ENCODE measurements at regions not wholly inside any gene's neighbourhood (a gene's known extent, or its start where the extent isn't known, plus 50 kb on each side); places are given as distances from the start of the nearest gene placed in this dataset.
A peak's percentile ranks its signal among the peaks of the same experiment; 100 is the strongest.

DNA sequence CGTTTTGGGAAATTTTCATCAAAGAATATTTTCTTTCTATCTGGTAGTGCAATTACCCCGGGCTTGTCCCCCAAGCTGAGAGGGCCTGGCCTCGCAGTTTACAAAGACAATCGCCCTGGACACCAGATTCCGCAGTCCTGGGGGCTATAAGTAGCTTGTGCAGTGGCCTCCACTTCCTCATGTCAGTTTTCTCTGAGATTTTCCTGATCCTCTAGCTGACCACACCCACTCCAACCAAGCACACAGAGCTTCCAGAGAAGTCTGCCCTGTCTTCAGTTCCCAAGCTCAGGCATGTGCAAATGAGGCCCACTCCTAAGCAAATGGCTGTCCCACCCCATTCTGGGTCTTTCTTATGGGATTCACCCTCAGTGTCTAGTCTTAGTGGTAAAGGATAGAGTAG is 245.3 kb downstream of the MAFB start:
- DNase-seq = no peak

DNA sequence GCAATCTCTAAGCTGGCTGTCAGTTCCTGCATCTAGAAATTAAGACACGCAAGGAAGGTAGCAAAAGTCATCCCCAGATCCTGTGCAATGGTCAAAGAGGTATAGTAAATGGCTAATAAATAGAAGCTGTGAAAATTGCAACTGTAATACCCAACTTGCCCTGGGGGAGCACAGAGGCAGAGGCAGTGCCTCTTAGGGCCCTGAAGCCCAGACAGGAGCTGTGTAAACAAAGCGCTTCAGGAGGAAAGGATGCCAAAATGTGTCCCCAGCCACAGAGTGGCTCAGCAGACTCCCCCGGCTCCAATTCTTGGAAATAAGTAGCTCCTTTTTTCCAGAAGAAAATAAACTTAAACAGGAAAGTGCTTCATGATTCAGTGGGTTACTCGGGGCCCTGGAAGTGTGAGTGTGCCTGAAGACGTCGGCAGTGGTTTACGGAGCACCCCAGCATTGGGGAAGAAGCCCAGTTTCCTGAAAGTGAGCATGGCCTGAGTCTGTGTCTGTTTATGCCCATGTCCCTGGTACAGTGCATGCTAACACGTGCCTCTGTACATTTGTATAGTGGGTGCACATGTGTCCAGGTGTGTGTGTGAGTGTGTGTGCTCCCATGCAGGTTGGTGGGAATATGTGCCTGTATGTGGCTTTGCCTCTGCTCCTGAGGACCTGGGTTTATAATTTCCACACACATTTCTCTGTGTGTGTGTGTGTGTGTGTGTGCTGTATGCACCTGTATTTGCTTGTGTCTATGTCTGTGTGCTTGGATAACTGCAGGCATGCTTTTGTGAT is 246.7 kb downstream of the MAFB start:
- peak; percentile 10 for DNase-seq

GRCh38 chr20:40441771-40442170 is 247.3 kb downstream of the MAFB start:
- no peak for DNase-seq

DNA sequence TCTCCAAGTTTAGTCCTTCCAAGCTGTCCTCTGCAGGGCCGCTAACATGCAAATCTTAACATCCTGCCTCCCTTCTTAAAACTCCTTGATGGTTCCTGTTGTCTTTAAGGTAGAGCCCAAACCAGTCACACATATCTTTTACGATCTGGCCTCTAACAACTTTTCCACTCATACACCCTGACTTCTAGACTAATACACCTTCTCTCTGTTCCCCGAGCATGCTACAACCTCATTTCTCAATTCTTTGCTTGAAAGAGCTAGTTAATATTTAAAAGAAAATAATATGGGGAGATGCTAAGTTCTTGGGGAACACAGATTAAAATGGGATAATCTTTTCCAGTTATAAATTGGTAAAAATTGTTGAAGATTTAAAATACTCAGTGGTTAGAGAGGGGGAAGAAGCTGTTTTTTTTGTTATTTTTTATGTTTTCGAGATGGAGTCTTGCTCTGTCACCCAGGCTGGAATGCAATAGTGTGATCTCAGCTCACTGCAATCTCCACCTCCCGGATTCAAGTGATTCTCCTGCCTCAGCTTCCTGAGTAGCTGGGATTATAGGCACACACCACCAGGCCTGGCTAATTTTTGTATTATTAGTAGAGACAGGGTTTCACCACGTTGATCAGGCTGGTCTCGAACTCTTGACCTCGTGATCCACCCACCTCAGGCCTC is 250.7 kb downstream of the MAFB start:
- DNase-seq = no peak

GRCh38 chr20:40436011-40436410 is 253.0 kb downstream of the MAFB start:
- no peak for DNase-seq

GRCh38 chr20:40435146-40435895 is 253.7 kb downstream of the MAFB start:
- DNase-seq = no peak

- no peak for DNase-seq
These were observed 254.9 kb downstream of the MAFB start for GRCh38 chr20:40434122-40434521.

DNA sequence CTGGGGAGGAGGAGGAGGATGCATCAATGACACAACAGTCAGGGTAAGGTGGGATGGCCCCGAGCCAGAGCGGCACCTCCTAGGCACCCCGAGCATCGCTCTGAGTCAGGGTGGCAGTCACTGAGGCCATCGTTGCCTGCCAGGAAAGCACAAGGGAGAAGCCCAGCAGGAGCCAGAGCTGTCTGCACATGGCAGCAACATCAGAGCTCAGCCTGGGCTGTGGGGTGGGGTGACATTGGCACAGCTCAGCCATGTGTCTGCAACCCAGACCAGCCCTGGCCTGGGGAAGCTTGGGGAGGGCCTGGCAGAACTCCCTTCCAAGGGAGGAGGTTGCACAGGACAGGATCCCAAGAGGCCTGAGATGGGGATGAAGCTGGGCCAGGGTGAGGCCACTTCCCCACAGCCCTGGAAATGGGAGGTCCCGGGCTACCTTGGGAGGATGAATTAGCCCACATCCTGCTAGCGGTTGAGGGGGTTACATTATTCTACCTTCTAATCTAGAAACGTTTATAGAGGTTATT is 255.6 kb downstream of the MAFB start:
- DNase-seq = no peak

- no peak for DNase-seq
These were observed 257.4 kb downstream of the MAFB start for GRCh38 chr20:40431611-40432010.

DNA sequence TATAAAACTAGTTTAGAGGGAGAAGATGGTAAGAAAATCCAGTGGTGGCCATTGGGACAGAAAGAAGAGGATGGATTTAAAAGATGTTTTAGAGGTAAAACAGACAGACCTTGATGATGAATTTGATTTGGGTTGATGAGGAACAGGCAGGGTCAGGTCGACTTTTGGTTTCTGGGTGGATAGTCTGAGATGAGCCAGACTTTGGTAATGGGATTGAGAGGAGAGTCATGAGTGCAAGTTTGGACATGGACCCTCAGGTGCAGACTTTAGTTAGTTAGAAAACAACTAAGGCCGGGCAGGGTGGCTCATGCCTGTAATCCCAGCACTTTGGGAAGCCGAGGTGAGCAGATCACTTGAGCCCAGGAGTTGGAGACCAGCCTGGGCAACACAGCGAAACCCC is 257.9 kb downstream of the MAFB start:
- DNase-seq = no peak

DNA sequence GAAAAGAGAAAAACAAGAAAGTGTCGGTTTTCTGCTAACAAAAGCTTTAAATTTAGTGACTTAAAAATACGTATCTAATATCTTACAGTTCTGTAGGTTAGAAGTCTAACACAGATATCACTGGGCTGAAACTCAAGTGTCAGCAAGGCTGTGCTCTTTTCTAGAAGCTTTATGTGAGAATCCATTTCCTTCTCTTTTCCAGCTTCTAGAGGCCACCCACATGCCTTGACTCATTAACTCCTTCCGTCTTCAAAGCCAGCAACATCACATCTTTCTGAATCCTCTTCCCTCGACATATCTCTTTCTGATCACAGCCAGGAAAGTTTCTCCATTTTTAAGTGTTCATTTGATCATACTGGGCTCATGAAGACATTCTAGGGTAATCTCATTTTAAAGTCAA is 262.0 kb downstream of the MAFB start:
- DNase-seq = no peak

DNA sequence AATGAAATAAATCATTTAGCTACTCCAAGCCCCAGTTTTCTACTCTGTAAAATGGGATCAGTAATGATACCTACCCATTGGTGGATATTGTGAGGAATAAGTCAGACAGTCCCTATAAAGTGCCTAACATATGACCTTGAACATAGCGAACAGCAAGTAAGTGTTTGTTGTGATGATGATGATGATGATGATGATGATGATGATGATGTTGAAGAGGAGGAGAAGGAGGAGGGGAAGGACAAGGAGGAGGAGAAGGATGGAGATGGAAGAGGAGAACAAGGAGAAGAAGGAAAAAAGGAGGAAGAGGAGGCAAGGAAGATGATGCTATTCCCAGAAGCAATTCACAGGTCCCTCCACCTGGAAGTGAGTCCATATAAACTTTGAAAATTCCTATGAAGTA is 264.3 kb downstream of the MAFB start:
- DNase-seq = no peak

GRCh38 chr20:40422656-40423055 is 266.4 kb downstream of the MAFB start:
- no peak for DNase-seq

GRCh38 chr20:40416274-40416673 is 272.8 kb downstream of the MAFB start:
- no peak for DNase-seq

DNA sequence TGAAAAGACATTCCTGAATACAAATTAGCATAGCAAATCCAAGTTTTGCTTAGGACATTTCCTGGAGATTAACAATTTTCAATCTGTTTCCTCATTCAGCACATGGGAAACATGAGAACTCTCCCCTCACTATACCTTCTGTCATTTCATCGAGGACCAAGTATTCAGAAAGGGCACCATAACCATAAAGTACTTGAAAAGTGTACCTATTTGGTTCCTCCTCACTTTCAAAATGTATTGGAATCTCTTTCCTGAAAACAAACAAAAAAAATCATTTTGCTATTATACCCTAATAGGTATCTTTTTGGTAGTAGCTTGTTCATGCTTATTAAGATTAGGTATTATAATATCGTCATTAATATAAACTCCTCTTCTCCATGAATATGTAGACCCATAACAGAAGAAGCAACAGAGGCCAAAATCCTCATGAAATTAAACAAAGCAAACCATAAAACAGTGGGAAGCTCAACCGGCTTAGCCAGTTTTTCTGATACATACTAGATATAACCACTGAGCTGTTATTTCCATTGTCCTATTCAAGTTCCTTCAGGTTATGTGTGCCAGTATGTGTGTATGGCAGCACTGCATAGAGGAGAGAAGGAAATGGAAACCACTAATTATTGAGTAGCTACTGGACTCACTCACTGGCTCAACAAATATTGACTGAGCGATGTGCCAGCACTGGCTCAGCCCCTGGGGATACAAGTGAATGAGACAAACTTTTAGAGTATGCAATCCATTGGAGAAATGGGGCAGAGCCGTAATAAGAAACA is 274.0 kb downstream of the MAFB start:
- no peak for DNase-seq

DNA sequence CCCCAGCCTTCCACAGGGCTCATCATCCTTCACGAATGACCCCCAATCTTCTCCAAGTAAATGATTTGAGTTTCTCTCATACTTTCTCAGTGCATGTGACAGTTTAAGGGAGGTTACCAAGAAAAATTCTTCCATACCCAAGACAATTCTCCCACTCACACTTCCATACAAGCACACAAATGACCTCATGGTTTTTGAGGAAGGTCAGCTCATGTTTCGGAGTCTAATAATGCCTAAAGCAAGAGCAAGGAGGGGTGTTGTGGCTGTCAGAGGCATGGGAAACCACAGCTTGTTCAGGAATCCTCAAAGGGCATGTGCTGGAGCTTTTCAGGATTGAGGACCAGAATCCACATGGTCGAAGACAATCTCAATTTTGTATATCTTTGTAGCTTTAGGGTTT is 279.0 kb downstream of the MAFB start:
- no peak for DNase-seq

DNA sequence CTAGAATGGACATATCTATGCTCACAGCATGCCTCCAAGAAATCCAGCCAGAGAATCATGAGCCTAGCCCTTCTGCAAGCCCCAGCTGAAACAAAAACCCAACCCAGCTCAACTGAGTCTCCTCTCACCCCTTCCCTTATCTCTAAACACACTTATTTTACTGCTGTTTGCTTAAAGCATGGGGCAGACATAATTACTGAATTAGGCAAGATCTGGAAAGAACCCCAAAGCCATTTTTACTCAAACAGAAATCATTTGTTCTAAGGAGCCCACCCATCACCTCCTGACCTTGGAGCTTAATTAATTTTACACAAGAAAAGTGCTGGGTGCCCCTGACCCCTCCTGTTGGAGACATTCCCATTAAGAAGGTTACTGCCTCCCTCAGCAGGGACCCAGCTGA is 291.6 kb downstream of the MAFB start:
- DNase-seq = no peak

GRCh38 chr20:40393197-40394079 is 295.6 kb downstream of the MAFB start:
- DNase-seq = no peak

GRCh38 chr20:40390654-40391053 is 298.4 kb downstream of the MAFB start:
- no peak for DNase-seq

GRCh38 chr20:40370800-40371199 is 318.2 kb downstream of the MAFB start:
- DNase-seq = no peak

DNA sequence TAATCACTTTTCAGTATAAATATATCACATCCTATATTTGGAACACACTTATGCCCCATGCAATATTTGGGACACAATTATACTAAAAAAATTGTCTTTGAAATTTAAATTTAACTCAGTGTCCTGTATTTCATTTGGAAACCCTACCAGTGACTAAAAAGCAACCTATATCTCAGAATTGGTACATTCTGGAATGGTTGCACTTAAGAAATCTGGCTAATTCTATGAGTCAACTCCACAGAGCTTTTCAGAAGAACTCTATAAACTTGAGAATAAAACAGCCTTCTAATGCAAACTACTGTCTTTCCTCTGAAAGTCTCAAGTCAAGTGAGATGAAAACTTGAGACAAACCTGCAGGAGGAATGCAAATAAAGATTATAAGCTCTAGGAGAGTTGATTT is 320.2 kb downstream of the MAFB start:
- no peak for DNase-seq

DNA sequence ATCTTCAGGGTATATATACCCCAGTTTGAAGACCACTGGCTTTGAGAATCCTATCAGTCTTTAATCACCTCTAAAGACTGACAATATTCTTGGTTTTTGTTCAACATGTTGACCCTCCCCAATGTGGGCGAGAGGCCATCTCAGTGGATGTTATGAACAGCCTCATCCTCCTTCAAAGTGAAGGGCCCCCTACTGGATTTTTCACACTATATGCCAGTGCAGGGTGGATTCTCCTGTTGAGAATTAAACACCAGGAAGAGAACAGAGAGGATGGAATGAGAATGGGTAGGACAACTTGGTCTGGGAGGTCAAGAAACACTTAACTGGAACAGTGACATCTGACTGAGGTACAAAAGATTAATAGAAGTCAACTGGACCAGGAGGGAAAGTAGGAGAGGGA is 327.1 kb downstream of the MAFB start:
- DNase-seq = no peak
